Endothelial cell of umbilical vein (primary cell): ENCODE measurements at regions not wholly inside any gene's neighbourhood (a gene's known extent, or its start where the extent isn't known, plus 50 kb on each side); places are given as distances from the start of the nearest gene placed in this dataset.

Experiments
- BruUV-seq: library from RNA; stranded (reverse); fragments of 400-500 nt; replicated peaks from 2 replicates; lab custom pipeline; 2021; lab: Mats Ljungman, UMichigan
- CTCF ChIA-PET: fragments of 300-600, 350-600 bp; sonication (Branson Sonifier 250); formaldehyde crosslinking; loops from one replicate; lab custom pipeline; 2021; ENCODE audit warnings: antibody characterized with exemption, inconsistent platforms; lab: Charles Lee
- POLR2A ChIA-PET: fragments of 300-600, 350-600 bp; sonication (Branson Sonifier 250); formaldehyde crosslinking; loops from one replicate; lab custom pipeline; 2021; ENCODE audit warnings: antibody characterized with exemption, inconsistent platforms; lab: Charles Lee
- DNase-seq: peaks from one replicate; pipeline ENCODE4 v3.0.0-alpha.2; 2011; ENCODE audit warnings: low read depth, low spot score
- FAIRE-seq: peaks from 2 replicates; lab custom pipeline; 2011; peaks lifted over from hg19 to GRCh38; lab: Jason Lieb, UNC
- H2AFZ ChIP-seq: 2 replicates; pipeline ENCODE4 v1.6.0; 2012; ENCODE audit warnings: low read depth, low read length, control low read depth, inconsistent platforms
- H3K27ac ChIP-seq: 2 replicates; pipeline ENCODE4 v1.5.1; 2011; ENCODE audit warnings: low read depth, mild to moderate bottlenecking, control low read depth, low read length, moderate library complexity; ENCODE audit not compliant: insufficient read depth
- H3K27me3 ChIP-seq, 2 experiments: 2 replicates each; pipeline versions ENCODE4 v1.6.0 to v1.6.1; 2011; ENCODE audit warnings: low read length in 2 of 2, mixed read lengths in 1 of 2; ENCODE audit not compliant: control insufficient read depth in 2 of 2, insufficient read depth in 2 of 2
- H3K36me3 ChIP-seq, 2 experiments: 2 replicates in 1 of 2; 3 replicates in 1 of 2; pipeline ENCODE4 v1.5.1; 2011; ENCODE audit warnings: low read length in 2 of 2, mild to moderate bottlenecking in 1 of 2, moderate library complexity in 1 of 2; ENCODE audit not compliant: control insufficient read depth in 2 of 2, insufficient read depth in 2 of 2; ENCODE audit errors: extremely low read depth in 1 of 2
- H3K4me1 ChIP-seq: 3 replicates; pipeline ENCODE4 v1.5.1; 2011; ENCODE audit warnings: mild to moderate bottlenecking, low read length; ENCODE audit not compliant: control insufficient read depth, insufficient read depth; ENCODE audit errors: extremely low read depth
- H3K4me2 ChIP-seq: 2 replicates; pipeline ENCODE4 v1.6.1; 2011; ENCODE audit warnings: low read length, control low read depth, mixed read lengths; ENCODE audit not compliant: insufficient read depth
- H3K4me3 ChIP-seq, 3 experiments: fragments of 200-600 bp in 1 of 3; sonication (generic), shearing (Covaris generic) in 1 of 3; replicated peaks in 1 of 3; 2 replicates each; pipeline ENCODE4 v1.5.1; 2011 to 2016; ENCODE audit warnings: control low read depth in 3 of 3, low read length in 3 of 3, mild to moderate bottlenecking in 2 of 3, inconsistent platforms in 1 of 3, low read depth in 1 of 3, moderate library complexity in 1 of 3; ENCODE audit not compliant: insufficient read depth in 1 of 3
- H3K79me2 ChIP-seq: 2 replicates; pipeline ENCODE4 v1.6.0; 2012; ENCODE audit warnings: low read length, inconsistent platforms; ENCODE audit not compliant: control insufficient read depth, insufficient read depth
- H3K9ac ChIP-seq: replicated peaks from 2 replicates; pipeline ENCODE3; 2011; ENCODE audit warnings: low read length, control low read depth; ENCODE audit not compliant: insufficient read depth; ENCODE audit errors: extremely low read depth
- H3K9me1 ChIP-seq: replicated peaks from 3 replicates; pipeline ENCODE4 v1.6.0; 2011; ENCODE audit warnings: mild to moderate bottlenecking, low read length; ENCODE audit not compliant: control insufficient read depth, insufficient read depth; ENCODE audit errors: extremely low read depth
- H3K9me3 ChIP-seq: replicated peaks from 2 replicates; pipeline ENCODE4 v1.5.1; 2012; ENCODE audit warnings: low read length, inconsistent platforms; ENCODE audit not compliant: control insufficient read depth, insufficient read depth
- H4K20me1 ChIP-seq: replicated peaks from 2 replicates; pipeline ENCODE3; 2011; ENCODE audit warnings: mild to moderate bottlenecking, low read length; ENCODE audit not compliant: control insufficient read depth, insufficient read depth; ENCODE audit errors: extremely low read depth
- CTCF ChIP-seq, 2 donors: IDR thresholded peaks; 1 replicate in 1 of 2; 2 replicates in 1 of 2; pipeline ENCODE4 v1.5.1; 2011; ENCODE audit warnings: low read length in 2 of 2, mild to moderate bottlenecking in 2 of 2, moderate library complexity in 2 of 2, control low read depth in 1 of 2, inconsistent platforms in 1 of 2, low read depth in 1 of 2; ENCODE audit not compliant: insufficient read depth in 1 of 2; ENCODE audit errors: extremely low read depth in 1 of 2
- EZH2 ChIP-seq: IDR thresholded peaks from 2 replicates; pipeline ENCODE4 v1.6.1; 2012; ENCODE audit warnings: borderline replicate concordance, low read depth, mild to moderate bottlenecking, moderate library complexity, low read length, inconsistent platforms; ENCODE audit not compliant: severe bottlenecking
- FOS ChIP-seq: IDR thresholded peaks from 2 replicates; pipeline ENCODE4 v1.6.1; 2011; ENCODE audit warnings: mild to moderate bottlenecking, low read length, moderate library complexity, borderline replicate concordance; ENCODE audit not compliant: insufficient read depth
- GATA2 ChIP-seq: IDR thresholded peaks from 2 replicates; pipeline ENCODE4 v1.7.0; 2011; ENCODE audit warnings: low read depth, mild to moderate bottlenecking, moderate library complexity, mixed read lengths, low read length; ENCODE audit not compliant: insufficient read length, insufficient read depth
- JUN ChIP-seq: IDR thresholded peaks from 2 replicates; pipeline ENCODE4 v1.6.1; 2011; ENCODE audit warnings: borderline replicate concordance, low read depth; ENCODE audit not compliant: insufficient read length, insufficient read depth
- MAX ChIP-seq: IDR thresholded peaks from 2 replicates; pipeline ENCODE4 v1.6.1; 2011; ENCODE audit not compliant: insufficient read depth, insufficient read length
- MYC ChIP-seq: IDR thresholded peaks from one replicate; pipeline ENCODE4 v1.6.1; 2011; ENCODE audit warnings: mild to moderate bottlenecking, low read depth, low read length
- POLR2A ChIP-seq: IDR thresholded peaks from 2 replicates; pipeline ENCODE4 v1.6.1; 2012; ENCODE audit warnings: low read depth, mild to moderate bottlenecking, control low read depth, low read length
- POLR2AphosphoS5 ChIP-seq: IDR thresholded peaks from 2 replicates; pipeline ENCODE4 v1.6.1; 2012; ENCODE audit warnings: low read depth, mild to moderate bottlenecking, control low read depth, low read length, moderate library complexity; ENCODE audit not compliant: insufficient read depth
- dilution Hi-C: fragments of 300-500 bp; cut with MboI; formaldehyde crosslinking; loops from one replicate; pipeline ENCODE4 v1.15.0; 2019; ENCODE audit warnings: low sequenced_read_pairs; ENCODE audit not compliant: extremely low pct_ligation_motif_present
- intact Hi-C: fragments of 100-400 bp; cut with micrococcal nuclease; formaldehyde crosslinking; loops from one replicate; pipeline ENCODE4 v1.10.0; 2022

- peak; percentile 79 for FAIRE-seq
- Histone ChIP-seq H3K9ac (no peak overlapping the region), H3K4me3 (no peak overlapping the region)
Observed at GRCh38 chr11:57072640-57073039, 83.9 kb downstream of the OR5AK2 start.

More at GRCh38 chr11:57072640-57073039, 83.9 kb downstream of the OR5AK2 start:
- H4K20me1 ChIP-seq = no peaks in the 10 kb centered on the region
- ChIA-PET CTCF (interaction anchor here (0.6 to 1.3 kb wide), 3 partner anchors 10 to 177 kb away, joined by 3 to 8 read pairs (median 3); no protein-coding TSS in a partner anchor), POLR2A (no interaction called here)
- peak; percentile 92 for DNase-seq
- TF ChIP-seq MAX (no peak), JUN (peak; percentile 86), FOS (peak; percentile 90), CTCF (IDR thresholded peaks at IDR 0.05; ENCODE audit: extremely low read depth in 1 of 2, insufficient read depth in 1 of 2, low read depth in 1 of 2, low read length in 2 of 2) (no peak), POLR2AphosphoS5 (no peak), POLR2A (no peak), GATA2 (no peak), MYC (no peak), EZH2 (no peak)
- BruUV-seq = no TSS peak
- no peaks in the 10 kb centered on the region for H3K9me3 ChIP-seq
- no peak overlapping the region for H2AFZ ChIP-seq
- H3K79me2 ChIP-seq = no peaks in the 10 kb centered on the region
- H3K4me2 ChIP-seq = no peak overlapping the region
- no peaks in the 10 kb centered on the region for H3K27me3 ChIP-seq
- peak overlapping the region; percentile 69 for H3K27ac ChIP-seq
- intact Hi-C loops (no loop called here), dilution Hi-C loops (no loop called here)
- no peaks in the 10 kb centered on the region for H3K36me3 ChIP-seq
- no peaks in the 10 kb centered on the region for H3K9me1 ChIP-seq
- H3K4me1 ChIP-seq = peaks cover 14% of the 10 kb centered on the region
